Spleen (tissue), 7 donors: ENCODE measurements at regions not wholly inside any gene's neighbourhood (a gene's known extent, or its start where the extent isn't known, plus 50 kb on each side); places are given as distances from the start of the nearest gene placed in this dataset.

ENCODE experiments used
- CTCF ChIP-seq, 11 experiments: fragments of 200-600 bp in 7 of 11; fragments of 450-650 bp in 4 of 11; sonication (generic) in 4 of 11; IDR thresholded peaks in 8 of 11; conservative IDR thresholded peaks in 3 of 11; 1 replicate in 7 of 11; 2 replicates in 4 of 11; pipeline versions ENCODE4 v1.4.0 to v1.8.0; 2016 to 2021; ENCODE audit warnings: antibody characterized with exemption in 11 of 11, inconsistent platforms in 4 of 11, mild to moderate bottlenecking in 1 of 11
- POLR2A ChIP-seq, 3 donors: fragments of 450-650 bp; IDR thresholded peaks; one replicate each; pipeline ENCODE4 v1.5.1; 2017; ENCODE audit warnings: antibody characterized with exemption in 3 of 3, mild to moderate bottlenecking in 1 of 3
- POLR2AphosphoS5 ChIP-seq, 3 donors: sonication (generic); formaldehyde crosslinking; IDR thresholded peaks; one replicate each; pipeline ENCODE4 v1.5.1; 2017; ENCODE audit warnings: antibody characterized with exemption in 3 of 3
- donor health status: DM: no; HTN: no; CAD: no; lungs with moderate emphysema.
- donor health status: DM: no; HTN: no; CAD: no.
- donor health status: DM: no; HTN: no; CAD: no.

GRCh38 chr9:108374626-108375025, 481.2 kb downstream of the ACTL7B start:
- TF ChIP-seq POLR2A (IDR thresholded peaks at IDR 0.05) (no peak), CTCF (IDR thresholded peaks at IDR 0.05 in 8 of 11, conservative IDR thresholded peaks at IDR 0.05 in 3 of 11) (no peak), POLR2AphosphoS5 (IDR thresholded peaks at IDR 0.05) (no peak)
